GM12878 (cell line): ENCODE measurements at regions not wholly inside any gene's neighbourhood (a gene's known extent, or its start where the extent isn't known, plus 50 kb on each side); places are given as distances from the start of the nearest gene placed in this dataset.

Experiments
- EP300 ChIP-seq, 2 experiments: fragments of 150-350 bp in 1 of 2; IDR thresholded peaks; 2 replicates each; pipeline ENCODE4 v1.6.1; 2011 to 2012; ENCODE audit warnings: low read depth in 2 of 2, low read length in 2 of 2, borderline replicate concordance in 1 of 2, improper control_type of control experiment in 1 of 2, inconsistent platforms in 1 of 2; ENCODE audit not compliant: control insufficient read depth in 1 of 2
- PKNOX1 ChIP-seq: fragments of 450-650 bp; IDR thresholded peaks from 2 replicates; pipeline ENCODE4 v1.6.1; 2016; ENCODE audit warnings: mild to moderate bottlenecking
- POLR2A ChIP-seq: IDR thresholded peaks from 2 replicates; pipeline ENCODE4 v1.6.1; 2011; ENCODE audit warnings: low read depth, mild to moderate bottlenecking, low read length
- RAD21 ChIP-seq: IDR thresholded peaks from 2 replicates; pipeline ENCODE4 v1.6.1; 2011; ENCODE audit warnings: mild to moderate bottlenecking, low read depth, low read length, moderate library complexity; ENCODE audit not compliant: insufficient read depth
- RBBP5 ChIP-seq: fragments of 200-600 bp; sonication (generic); conservative IDR thresholded peaks from 2 replicates; pipeline ENCODE4 v1.6.1; 2016
- TF ChIP-seq, protein P1 (sequence below): IDR thresholded peaks from 2 replicates; pipeline ENCODE4 v1.6.1; 2011; ENCODE audit warnings: low read depth, mild to moderate bottlenecking, low read length, moderate library complexity, borderline replicate concordance; ENCODE audit errors: extremely low read depth
- TF ChIP-seq, protein P2 (sequence below): IDR thresholded peaks from 2 replicates; pipeline ENCODE4 v1.6.1; 2011; ENCODE audit warnings: mild to moderate bottlenecking, low read depth, low read length, moderate library complexity; ENCODE audit not compliant: insufficient replicate concordance

GRCh38 chr2:57105694-57106093, 921.9 kb downstream of the CCDC85A start:
- TF ChIP-seq RBBP5, result no peak
- no peak for TF ChIP-seq PKNOX1
- no peak for TF ChIP-seq EP300 (IDR thresholded peaks at IDR 0.05; ENCODE audit: borderline replicate concordance in 1 of 2, control insufficient read depth in 1 of 2, low read depth in 2 of 2, low read length in 2 of 2)
- TF ChIP-seq, protein P1, sequence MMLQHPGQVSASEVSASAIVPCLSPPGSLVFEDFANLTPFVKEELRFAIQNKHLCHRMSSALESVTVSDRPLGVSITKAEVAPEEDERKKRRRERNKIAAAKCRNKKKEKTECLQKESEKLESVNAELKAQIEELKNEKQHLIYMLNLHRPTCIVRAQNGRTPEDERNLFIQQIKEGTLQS, result no peak
- TF ChIP-seq POLR2A, result no peak
- TF ChIP-seq, protein P2, sequence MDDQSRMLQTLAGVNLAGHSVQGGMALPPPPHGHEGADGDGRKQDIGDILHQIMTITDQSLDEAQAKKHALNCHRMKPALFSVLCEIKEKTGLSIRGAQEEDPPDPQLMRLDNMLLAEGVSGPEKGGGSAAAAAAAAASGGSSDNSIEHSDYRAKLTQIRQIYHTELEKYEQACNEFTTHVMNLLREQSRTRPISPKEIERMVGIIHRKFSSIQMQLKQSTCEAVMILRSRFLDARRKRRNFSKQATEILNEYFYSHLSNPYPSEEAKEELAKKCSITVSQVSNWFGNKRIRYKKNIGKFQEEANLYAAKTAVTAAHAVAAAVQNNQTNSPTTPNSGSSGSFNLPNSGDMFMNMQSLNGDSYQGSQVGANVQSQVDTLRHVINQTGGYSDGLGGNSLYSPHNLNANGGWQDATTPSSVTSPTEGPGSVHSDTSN, result no peak
- TF ChIP-seq RAD21, result no peak
